ENCODE measurements at regions not wholly inside any gene's neighbourhood (a gene's known extent, or its start where the extent isn't known, plus 50 kb on each side); places are given as distances from the start of the nearest gene placed in this dataset.

DNA sequence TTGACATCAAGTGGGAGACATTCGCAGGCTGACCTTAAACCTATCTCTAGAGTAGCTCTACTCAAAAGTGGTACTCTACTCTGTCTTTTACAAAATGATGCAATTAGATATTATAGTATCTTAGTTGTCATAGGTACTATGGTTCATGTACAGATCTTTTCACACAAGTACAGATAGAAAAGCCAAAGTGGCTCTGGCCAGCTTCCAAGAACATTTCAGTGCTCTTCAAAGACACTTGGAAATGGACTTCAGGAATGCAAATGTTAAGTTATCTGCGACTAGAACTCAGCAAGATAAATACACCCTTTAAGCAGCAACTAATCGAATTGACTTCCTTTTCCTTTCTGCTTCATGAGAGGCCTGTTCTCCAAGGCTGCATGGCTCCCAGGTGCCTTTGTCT is 718.7 kb upstream of the FAM98A start:
- H3K27ac ChIP-seq (ENCODE audit: low read depth, low read length, poor library complexity, severe bottlenecking), result no peak overlapping the region
- no peaks in the 10 kb centered on the region for H3K9me3 ChIP-seq (ENCODE audit: low read length)
- H3K79me2 ChIP-seq (ENCODE audit: insufficient read depth, low read depth, low read length), result no peaks in the 10 kb centered on the region
- no TSS peak for BruUV-seq (replicated peaks)
- TF ChIP-seq EZH2phosphoT487 (IDR thresholded peaks at IDR 0.05; ENCODE audit: borderline replicate concordance, low read depth, low read length), result no peak
- TF ChIP-seq, protein P1, sequence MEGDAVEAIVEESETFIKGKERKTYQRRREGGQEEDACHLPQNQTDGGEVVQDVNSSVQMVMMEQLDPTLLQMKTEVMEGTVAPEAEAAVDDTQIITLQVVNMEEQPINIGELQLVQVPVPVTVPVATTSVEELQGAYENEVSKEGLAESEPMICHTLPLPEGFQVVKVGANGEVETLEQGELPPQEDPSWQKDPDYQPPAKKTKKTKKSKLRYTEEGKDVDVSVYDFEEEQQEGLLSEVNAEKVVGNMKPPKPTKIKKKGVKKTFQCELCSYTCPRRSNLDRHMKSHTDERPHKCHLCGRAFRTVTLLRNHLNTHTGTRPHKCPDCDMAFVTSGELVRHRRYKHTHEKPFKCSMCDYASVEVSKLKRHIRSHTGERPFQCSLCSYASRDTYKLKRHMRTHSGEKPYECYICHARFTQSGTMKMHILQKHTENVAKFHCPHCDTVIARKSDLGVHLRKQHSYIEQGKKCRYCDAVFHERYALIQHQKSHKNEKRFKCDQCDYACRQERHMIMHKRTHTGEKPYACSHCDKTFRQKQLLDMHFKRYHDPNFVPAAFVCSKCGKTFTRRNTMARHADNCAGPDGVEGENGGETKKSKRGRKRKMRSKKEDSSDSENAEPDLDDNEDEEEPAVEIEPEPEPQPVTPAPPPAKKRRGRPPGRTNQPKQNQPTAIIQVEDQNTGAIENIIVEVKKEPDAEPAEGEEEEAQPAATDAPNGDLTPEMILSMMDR (conservative IDR thresholded peaks at IDR 0.05; ENCODE audit: low read length), result no peak
- POLR2A ChIA-PET, result no interaction called here
- no peaks in the 10 kb centered on the region for H3K9me2 ChIP-seq (ENCODE audit: insufficient read depth, low read length)
- CTCF ChIA-PET (ENCODE audit: unreplicated experiment), result no interaction called here
- H3K4me3 ChIP-seq (ENCODE audit: low read depth, low read length, poor library complexity, severe bottlenecking), result no peak overlapping the region
- H3K4me1 ChIP-seq (ENCODE audit: insufficient read depth, low read length, poor library complexity, severe bottlenecking), result no peaks in the 10 kb centered on the region
- no peak overlapping the region for H3K4me2 ChIP-seq (ENCODE audit: low read length)
- DNase-seq (ENCODE audit: low spot score), result no peak
- H2AFZ ChIP-seq (ENCODE audit: low read length), result no peak overlapping the region
- intact Hi-C loops (cut with micrococcal nuclease; ENCODE audit: unreplicated experiment), result no loop called here
- no peaks in the 10 kb centered on the region for H3K36me3 ChIP-seq (ENCODE audit: insufficient read depth, low read length)
- no peaks in the 10 kb centered on the region for H4K20me1 ChIP-seq (ENCODE audit: insufficient read depth, low read length)

DNA sequence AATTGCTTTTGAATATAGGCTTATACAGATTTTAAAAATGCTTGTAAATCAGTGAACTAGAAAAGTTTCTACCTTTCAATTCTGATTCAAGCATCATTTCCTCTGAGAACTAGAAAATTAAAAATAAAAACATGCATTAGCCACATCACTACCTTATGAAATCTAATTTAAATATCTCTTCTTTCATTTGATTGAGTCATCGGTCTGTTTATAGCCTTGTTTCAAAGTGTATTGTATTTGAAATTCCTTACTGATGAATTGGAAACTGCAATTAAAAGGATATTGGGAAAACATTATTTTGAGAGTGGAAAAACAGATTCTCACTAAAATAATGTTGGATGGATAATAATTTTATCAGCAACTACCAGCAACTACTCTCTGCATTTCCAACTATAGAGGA is 717.7 kb upstream of the FAM98A start:
- H2AFZ ChIP-seq (ENCODE audit: low read length), result no peak overlapping the region
- no peaks in the 10 kb centered on the region for H3K36me3 ChIP-seq (ENCODE audit: insufficient read depth, low read length)
- no peaks in the 10 kb centered on the region for H3K79me2 ChIP-seq (ENCODE audit: insufficient read depth, low read depth, low read length)
- ChIA-PET CTCF (ENCODE audit: unreplicated experiment) (no interaction called here), POLR2A (no interaction called here)
- H3K4me2 ChIP-seq (ENCODE audit: low read length), result no peak overlapping the region
- no TSS peak for BruUV-seq (replicated peaks)
- no peaks in the 10 kb centered on the region for H3K4me1 ChIP-seq (ENCODE audit: insufficient read depth, low read length, poor library complexity, severe bottlenecking)
- intact Hi-C loops (cut with micrococcal nuclease; ENCODE audit: unreplicated experiment), result no loop called here
- no peaks in the 10 kb centered on the region for H3K9me3 ChIP-seq (ENCODE audit: low read length)
- no peak overlapping the region for H3K4me3 ChIP-seq (ENCODE audit: low read depth, low read length, poor library complexity, severe bottlenecking)
- no peak for DNase-seq (ENCODE audit: low spot score)
- no peaks in the 10 kb centered on the region for H3K9me2 ChIP-seq (ENCODE audit: insufficient read depth, low read length)
- H4K20me1 ChIP-seq (ENCODE audit: insufficient read depth, low read length), result no peaks in the 10 kb centered on the region
- TF ChIP-seq, protein P1 (conservative IDR thresholded peaks at IDR 0.05; ENCODE audit: low read length), result no peak
- no peak for TF ChIP-seq EZH2phosphoT487 (IDR thresholded peaks at IDR 0.05; ENCODE audit: borderline replicate concordance, low read depth, low read length)
- no peak overlapping the region for H3K27ac ChIP-seq (ENCODE audit: low read depth, low read length, poor library complexity, severe bottlenecking)

GRCh38 chr2:34311816-34312215 is 712.7 kb upstream of the FAM98A start:
- DNase-seq (ENCODE audit: low spot score), result no peak
- Histone ChIP-seq H4K20me1 (ENCODE audit: insufficient read depth, low read length) (no peaks in the 10 kb centered on the region), H3K4me3 (ENCODE audit: low read depth, low read length, poor library complexity, severe bottlenecking) (no peak overlapping the region), H3K79me2 (ENCODE audit: insufficient read depth, low read depth, low read length) (no peaks in the 10 kb centered on the region), H3K9me2 (ENCODE audit: insufficient read depth, low read length) (no peaks in the 10 kb centered on the region), H2AFZ (ENCODE audit: low read length) (no peak overlapping the region), H3K9me3 (ENCODE audit: low read length) (no peaks in the 10 kb centered on the region), H3K36me3 (ENCODE audit: insufficient read depth, low read length) (no peaks in the 10 kb centered on the region), H3K27ac (ENCODE audit: low read depth, low read length, poor library complexity, severe bottlenecking) (no peak overlapping the region), H3K4me2 (ENCODE audit: low read length) (no peak overlapping the region), H3K4me1 (ENCODE audit: insufficient read depth, low read length, poor library complexity, severe bottlenecking) (no peaks in the 10 kb centered on the region)
- TF ChIP-seq, protein P1 (conservative IDR thresholded peaks at IDR 0.05; ENCODE audit: low read length), result no peak
- TF ChIP-seq EZH2phosphoT487 (IDR thresholded peaks at IDR 0.05; ENCODE audit: borderline replicate concordance, low read depth, low read length), result no peak
- intact Hi-C loops (cut with micrococcal nuclease; ENCODE audit: unreplicated experiment), result no loop called here
- CTCF ChIA-PET (ENCODE audit: unreplicated experiment), result no interaction called here
- POLR2A ChIA-PET, result interaction anchor here (0.7 kb wide), 1 partner anchor 22 kb away, joined by 3 read pairs; no protein-coding TSS in a partner anchor
- BruUV-seq (replicated peaks), result no TSS peak

All from OCI-LY7 (cell line).